ENCODE measurements at regions not wholly inside any gene's neighbourhood (a gene's known extent, or its start where the extent isn't known, plus 50 kb on each side); places are given as distances from the start of the nearest gene placed in this dataset.

DNA sequence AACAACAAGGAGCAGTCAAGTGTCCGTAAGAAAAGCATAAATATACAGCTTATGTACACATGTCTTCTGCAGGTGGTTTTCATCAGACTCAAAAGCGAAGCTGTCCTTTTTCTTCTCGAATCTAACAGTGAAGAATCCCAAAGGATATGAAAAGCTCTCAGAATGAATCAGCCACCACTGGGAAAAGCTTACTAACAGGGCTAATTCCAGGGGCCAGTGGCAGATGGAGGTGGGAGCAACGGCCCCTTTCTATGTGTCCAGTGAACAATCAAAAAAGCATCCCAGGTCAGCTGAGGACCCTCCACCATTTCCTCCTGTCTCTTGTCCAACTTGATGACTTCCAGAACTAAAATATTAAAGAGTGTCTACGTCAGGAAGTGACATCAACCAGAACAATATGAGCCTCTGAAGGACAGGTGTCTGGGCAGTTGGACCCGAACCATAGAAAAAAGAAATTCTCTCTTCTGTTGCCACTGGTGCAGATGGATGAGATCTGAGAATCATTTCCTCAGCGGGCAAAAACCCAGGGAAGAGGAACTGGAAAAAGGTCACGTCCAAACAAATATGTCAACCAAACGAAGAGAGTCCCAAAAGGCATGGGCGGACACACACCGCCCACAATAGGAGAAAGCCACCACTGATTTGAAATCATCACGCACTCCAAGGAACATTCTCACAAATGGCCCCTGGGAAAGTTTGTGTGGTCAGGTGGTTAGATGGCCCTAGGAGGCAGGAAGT, 70.4 kb upstream of the TIAM1 start:
- TF ChIP-seq, protein P1, sequence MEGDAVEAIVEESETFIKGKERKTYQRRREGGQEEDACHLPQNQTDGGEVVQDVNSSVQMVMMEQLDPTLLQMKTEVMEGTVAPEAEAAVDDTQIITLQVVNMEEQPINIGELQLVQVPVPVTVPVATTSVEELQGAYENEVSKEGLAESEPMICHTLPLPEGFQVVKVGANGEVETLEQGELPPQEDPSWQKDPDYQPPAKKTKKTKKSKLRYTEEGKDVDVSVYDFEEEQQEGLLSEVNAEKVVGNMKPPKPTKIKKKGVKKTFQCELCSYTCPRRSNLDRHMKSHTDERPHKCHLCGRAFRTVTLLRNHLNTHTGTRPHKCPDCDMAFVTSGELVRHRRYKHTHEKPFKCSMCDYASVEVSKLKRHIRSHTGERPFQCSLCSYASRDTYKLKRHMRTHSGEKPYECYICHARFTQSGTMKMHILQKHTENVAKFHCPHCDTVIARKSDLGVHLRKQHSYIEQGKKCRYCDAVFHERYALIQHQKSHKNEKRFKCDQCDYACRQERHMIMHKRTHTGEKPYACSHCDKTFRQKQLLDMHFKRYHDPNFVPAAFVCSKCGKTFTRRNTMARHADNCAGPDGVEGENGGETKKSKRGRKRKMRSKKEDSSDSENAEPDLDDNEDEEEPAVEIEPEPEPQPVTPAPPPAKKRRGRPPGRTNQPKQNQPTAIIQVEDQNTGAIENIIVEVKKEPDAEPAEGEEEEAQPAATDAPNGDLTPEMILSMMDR (conservative IDR thresholded peaks at IDR 0.05; ENCODE audit: low read depth, low read length), result no peak
- TF ChIP-seq EZH2 (IDR thresholded peaks at IDR 0.05; ENCODE audit: borderline replicate concordance, low read depth, low read length, poor library complexity, severe bottlenecking), result no peak
